NB4 (cell line): ENCODE measurements at regions not wholly inside any gene's neighbourhood (a gene's known extent, or its start where the extent isn't known, plus 50 kb on each side); places are given as distances from the start of the nearest gene placed in this dataset.
"Not testable (repeated sequence)": the region's sequence is repeated elsewhere in the genome, so short reads cannot be mapped to it uniquely, and the experiment has no call there.

ENCODE experiments used
- DNase-seq: peaks from one replicate; pipeline ENCODE4 v3.0.0; 2010; ENCODE audit warnings: low read depth
- H3K4me3 ChIP-seq: one replicate; pipeline ENCODE4 v1.5.1; 2011; ENCODE audit warnings: mild to moderate bottlenecking, low read depth, low read length, moderate library complexity
- MYC ChIP-seq: IDR thresholded peaks from 2 replicates; pipeline ENCODE4 v1.6.1; 2011; ENCODE audit warnings: low read depth, low read length
- POLR2A ChIP-seq: IDR thresholded peaks from 2 replicates; pipeline ENCODE4 v1.6.1; 2011; ENCODE audit warnings: mild to moderate bottlenecking; ENCODE audit not compliant: insufficient read length; ENCODE audit errors: extremely low read depth
- TF ChIP-seq, protein P1 (sequence below): IDR thresholded peaks from 2 replicates; pipeline ENCODE4 v1.6.1; 2011; ENCODE audit warnings: low read depth, low read length
- TF ChIP-seq, protein P2 (sequence below): IDR thresholded peaks from one replicate; pipeline ENCODE4 v1.5.1; 2012; ENCODE audit warnings: low read depth, low read length

DNA sequence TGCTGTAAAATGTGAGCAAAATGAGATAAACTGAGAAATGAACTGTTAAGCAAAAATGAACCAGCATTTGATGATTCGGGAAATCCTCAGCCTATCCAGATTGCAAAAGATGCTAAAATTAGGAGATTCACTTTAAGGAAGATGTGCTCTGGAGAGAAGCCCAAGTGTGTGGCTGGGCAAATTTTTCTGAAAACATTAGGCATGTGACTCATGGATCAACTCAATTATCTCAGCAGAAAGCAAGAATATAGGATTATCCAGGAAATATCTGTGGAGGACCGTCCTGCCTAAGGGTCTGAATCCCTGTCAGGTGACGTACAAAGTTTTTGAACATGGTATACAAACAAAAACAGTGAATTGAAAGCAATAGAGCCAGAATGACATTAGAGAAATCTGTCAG, 1268.3 kb upstream of the TMEFF2 start:
- no peak overlapping the region for H3K4me3 ChIP-seq
- DNase-seq = no peak
- TF ChIP-seq POLR2A = no peak
- TF ChIP-seq MYC = no peak
- TF ChIP-seq, protein P1, sequence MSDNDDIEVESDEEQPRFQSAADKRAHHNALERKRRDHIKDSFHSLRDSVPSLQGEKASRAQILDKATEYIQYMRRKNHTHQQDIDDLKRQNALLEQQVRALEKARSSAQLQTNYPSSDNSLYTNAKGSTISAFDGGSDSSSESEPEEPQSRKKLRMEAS = no peak
- TF ChIP-seq, protein P2, sequence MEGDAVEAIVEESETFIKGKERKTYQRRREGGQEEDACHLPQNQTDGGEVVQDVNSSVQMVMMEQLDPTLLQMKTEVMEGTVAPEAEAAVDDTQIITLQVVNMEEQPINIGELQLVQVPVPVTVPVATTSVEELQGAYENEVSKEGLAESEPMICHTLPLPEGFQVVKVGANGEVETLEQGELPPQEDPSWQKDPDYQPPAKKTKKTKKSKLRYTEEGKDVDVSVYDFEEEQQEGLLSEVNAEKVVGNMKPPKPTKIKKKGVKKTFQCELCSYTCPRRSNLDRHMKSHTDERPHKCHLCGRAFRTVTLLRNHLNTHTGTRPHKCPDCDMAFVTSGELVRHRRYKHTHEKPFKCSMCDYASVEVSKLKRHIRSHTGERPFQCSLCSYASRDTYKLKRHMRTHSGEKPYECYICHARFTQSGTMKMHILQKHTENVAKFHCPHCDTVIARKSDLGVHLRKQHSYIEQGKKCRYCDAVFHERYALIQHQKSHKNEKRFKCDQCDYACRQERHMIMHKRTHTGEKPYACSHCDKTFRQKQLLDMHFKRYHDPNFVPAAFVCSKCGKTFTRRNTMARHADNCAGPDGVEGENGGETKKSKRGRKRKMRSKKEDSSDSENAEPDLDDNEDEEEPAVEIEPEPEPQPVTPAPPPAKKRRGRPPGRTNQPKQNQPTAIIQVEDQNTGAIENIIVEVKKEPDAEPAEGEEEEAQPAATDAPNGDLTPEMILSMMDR = no peak

DNA sequence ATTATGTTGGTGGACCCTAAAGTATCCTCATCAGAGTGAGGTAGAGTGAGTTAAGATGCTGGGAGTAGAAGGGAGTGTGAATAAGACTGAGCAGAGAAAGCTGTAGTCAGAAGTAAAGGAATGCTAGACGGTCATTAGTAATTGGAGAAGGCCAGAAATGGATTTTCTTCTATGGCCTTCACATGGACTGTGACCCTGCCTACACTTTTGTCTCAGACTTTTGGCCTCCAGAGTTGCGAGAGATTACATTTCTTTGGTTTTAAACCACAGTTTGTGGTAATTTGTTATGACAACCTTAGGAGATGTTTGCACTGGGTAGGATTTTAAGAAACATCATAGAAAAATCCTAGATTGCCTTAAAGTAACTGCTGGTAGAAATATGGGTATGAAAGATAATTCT, 1267.7 kb upstream of the TMEFF2 start:
- TF ChIP-seq, protein P2 = no peak
- TF ChIP-seq, protein P1 = no peak
- TF ChIP-seq MYC = no peak
- no peak for TF ChIP-seq POLR2A
- H3K4me3 ChIP-seq = no peak overlapping the region
- DNase-seq = no peak

DNA sequence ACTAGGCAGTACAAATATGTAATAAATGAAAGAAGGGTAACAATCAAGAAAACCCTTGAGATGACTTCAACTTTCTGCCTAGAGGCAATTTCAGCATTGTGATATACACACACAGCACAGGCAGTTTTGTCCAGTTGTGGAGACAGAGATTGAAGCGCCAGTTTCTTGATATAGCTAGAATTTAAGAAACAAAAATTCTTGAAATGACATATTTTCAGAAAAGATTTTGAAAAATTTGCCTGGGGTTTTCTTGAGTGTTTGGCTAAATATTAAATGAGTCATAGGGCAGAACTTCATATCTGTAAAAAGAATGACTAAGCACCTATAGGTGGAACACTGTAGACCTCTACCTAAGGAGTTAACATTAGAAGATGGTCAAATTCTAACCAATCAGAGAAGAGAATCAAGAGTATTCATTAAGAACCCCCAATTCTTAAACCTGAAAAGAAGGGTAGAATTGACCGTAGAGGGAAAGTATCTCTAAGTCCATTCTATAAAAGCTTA, 1266.8 kb upstream of the TMEFF2 start:
- DNase-seq = no peak
- TF ChIP-seq POLR2A (no peak), MYC (no peak)
- TF ChIP-seq, protein P2 = no peak
- TF ChIP-seq, protein P1 = no peak
- no peak overlapping the region for H3K4me3 ChIP-seq

DNA sequence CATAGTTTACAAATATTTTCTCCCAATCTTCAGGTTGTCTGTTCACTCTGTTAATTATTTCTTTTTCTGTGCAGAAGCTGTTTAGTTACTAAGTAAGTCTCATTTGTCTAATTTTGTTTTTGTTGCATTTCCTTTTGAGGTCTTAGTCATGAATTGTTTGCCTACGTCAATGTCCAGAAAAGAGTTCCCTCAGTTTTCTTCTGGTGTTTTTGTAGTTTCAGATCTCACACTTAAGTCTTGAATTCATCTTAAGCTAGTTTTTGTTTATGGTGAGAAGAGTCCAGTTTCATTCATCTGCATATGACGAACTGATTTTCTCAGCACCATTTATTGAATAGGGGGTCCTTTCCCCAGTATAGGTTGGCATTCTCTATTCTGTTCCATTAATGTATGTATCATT, 1252.2 kb upstream of the TMEFF2 start:
- no peak for TF ChIP-seq POLR2A
- no peak overlapping the region for H3K4me3 ChIP-seq
- no peak for DNase-seq

DNA sequence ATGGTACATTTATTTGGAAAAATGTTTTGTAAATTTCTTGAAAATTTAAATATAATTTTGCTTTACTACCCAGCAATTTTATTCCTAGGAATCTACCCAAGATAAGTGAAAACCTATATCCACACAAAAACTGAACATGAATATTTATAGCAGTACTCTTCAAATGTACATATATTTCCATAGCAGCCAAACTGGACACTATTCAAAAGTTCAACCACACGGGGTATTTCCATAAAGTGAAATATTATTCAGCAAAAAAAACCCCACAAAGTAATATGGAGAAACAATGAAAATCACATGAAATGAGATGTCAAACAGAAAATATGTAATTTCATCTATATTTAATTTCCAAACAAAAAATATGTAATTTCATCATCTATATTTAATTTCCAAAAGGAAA, 1247.6 kb upstream of the TMEFF2 start:
- TF ChIP-seq MYC = no peak
- TF ChIP-seq, protein P2 = no peak
- TF ChIP-seq POLR2A = no peak
- TF ChIP-seq, protein P1 = no peak
- no peak overlapping the region for H3K4me3 ChIP-seq
- DNase-seq = no peak

DNA sequence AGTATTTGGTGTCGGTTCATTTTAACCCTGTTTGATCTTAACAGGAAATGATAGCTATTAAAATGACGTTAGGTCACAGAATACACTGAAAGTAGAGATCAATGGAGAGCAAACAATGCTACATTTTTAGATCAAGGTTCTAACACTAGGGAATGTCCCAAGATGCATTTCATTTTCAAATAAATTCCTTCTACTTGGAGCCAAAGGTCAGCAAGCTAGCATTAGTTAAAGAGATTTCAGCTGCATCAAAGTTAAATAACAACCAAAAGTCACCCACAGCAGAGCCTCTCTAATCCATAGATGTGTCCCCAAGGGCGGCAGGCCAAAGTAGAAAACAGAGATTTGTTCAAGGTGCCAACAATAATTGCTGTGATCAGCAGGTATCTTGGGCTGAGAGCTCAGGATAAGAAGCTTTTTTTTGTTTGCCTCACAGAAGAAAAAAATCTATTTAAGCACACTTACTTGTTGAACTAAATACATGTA, 1233.6 kb upstream of the TMEFF2 start:
- no peak overlapping the region for H3K4me3 ChIP-seq
- no peak for DNase-seq
- no peak for TF ChIP-seq POLR2A
- TF ChIP-seq MYC = no peak
- TF ChIP-seq, protein P2 = no peak
- TF ChIP-seq, protein P1 = no peak

DNA sequence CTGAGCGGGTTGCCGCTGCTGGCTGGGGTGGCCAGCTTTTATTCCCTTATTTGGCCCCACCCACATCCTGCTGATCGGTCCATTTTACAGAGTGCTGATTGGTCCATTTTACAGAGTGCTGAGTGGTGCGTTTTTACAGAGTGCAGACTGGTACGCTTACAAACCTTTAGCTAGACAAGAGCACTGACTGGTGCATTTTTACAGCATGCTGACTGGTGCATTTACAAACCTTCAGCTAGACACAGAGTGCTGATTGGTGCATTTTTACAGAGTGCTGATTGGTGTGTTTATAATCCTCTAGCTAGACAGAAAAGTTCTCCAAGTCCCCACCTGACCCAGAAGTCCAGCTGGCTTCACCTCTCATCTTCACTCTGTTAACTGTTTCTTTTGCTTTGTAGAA, 1217.6 kb upstream of the TMEFF2 start:
- not testable (repeated sequence) for H3K4me3 ChIP-seq, DNase-seq
